ENCODE measurements at regions not wholly inside any gene's neighbourhood (a gene's known extent, or its start where the extent isn't known, plus 50 kb on each side); places are given as distances from the start of the nearest gene placed in this dataset.

DNA sequence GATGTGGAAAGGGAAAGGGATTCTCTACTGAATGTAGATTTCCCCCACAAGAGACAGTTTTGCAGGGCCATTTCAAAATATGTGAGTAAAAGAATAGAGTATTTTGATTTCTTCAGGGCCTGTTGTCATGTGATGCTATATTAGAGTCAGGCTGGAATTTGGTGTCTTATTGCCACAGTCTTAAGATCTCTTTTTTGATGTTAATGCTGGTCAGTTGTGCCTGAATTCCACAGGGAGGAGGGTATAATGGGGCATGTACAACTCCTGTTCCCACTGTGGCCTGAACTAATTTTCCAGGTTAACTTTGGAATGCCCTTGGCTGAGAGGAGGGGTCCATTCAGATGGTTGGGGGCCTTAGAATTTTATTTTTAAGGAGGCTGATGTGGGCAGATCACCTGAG lies 111.0 kb upstream of the MAX start:
- Histone ChIP-seq H3K27ac (ENCODE audit: low read depth, low read length) (no peak overlapping the region; the same call in 1 of the 2 replicates), H2AFZ (ENCODE audit: low read depth, low read length, severe bottlenecking) (no peak overlapping the region), H3K9me2 (replicated peaks; ENCODE audit: insufficient read depth, low read length) (no peaks in the 10 kb centered on the region), H3K4me3 (ENCODE audit: insufficient read depth, low read length, poor library complexity, severe bottlenecking) (no peak overlapping the region), H3K4me2 (ENCODE audit: low read depth, low read length, poor library complexity, severe bottlenecking) (no peak overlapping the region), H3K9me3 (ENCODE audit: insufficient read depth, low read length) (no peaks in the 10 kb centered on the region), H3K36me3 (ENCODE audit: low read length) (no peaks in the 10 kb centered on the region), H3F3A (ENCODE audit: insufficient read depth) (peaks cover 27% of the 10 kb centered on the region), H4K20me1 (ENCODE audit: low read depth, low read length) (no peaks in the 10 kb centered on the region), H3K27me3 (ENCODE audit: low read length) (no peaks in the 10 kb centered on the region), H3K79me2 (ENCODE audit: insufficient read depth, low read length) (no peaks in the 10 kb centered on the region), H3K9ac (ENCODE audit: low read length) (no peak overlapping the region)
- TF ChIP-seq, protein P1, sequence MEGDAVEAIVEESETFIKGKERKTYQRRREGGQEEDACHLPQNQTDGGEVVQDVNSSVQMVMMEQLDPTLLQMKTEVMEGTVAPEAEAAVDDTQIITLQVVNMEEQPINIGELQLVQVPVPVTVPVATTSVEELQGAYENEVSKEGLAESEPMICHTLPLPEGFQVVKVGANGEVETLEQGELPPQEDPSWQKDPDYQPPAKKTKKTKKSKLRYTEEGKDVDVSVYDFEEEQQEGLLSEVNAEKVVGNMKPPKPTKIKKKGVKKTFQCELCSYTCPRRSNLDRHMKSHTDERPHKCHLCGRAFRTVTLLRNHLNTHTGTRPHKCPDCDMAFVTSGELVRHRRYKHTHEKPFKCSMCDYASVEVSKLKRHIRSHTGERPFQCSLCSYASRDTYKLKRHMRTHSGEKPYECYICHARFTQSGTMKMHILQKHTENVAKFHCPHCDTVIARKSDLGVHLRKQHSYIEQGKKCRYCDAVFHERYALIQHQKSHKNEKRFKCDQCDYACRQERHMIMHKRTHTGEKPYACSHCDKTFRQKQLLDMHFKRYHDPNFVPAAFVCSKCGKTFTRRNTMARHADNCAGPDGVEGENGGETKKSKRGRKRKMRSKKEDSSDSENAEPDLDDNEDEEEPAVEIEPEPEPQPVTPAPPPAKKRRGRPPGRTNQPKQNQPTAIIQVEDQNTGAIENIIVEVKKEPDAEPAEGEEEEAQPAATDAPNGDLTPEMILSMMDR (IDR thresholded peaks at IDR 0.05; ENCODE audit: insufficient read depth, low read length, poor library complexity, severe bottlenecking), result no peak
- TF ChIP-seq EZH2phosphoT487 (conservative IDR thresholded peaks at IDR 0.05; ENCODE audit: low read length), result no peak

DNA sequence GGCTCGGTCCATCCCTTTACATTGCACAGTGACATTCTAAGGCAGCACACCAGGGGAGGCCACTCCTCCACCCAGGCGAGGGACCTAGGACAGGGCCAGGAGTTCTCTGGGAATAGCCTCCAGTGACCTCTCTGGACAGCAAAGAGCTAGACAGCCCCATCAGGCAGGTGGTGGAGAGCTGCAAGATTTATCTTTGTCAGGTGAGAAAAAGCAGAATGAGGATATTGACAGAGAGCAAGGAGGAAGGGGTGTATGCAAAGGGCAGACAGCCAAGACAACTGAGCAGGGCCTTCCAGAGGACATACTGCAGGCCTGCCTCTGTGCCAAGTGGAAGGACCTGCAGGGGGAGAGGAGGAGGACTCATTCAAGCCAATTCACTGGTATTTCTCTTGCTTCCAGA lies 112.4 kb upstream of the MAX start:
- no peak overlapping the region for H3K9ac ChIP-seq (ENCODE audit: low read length)
- H3K27ac ChIP-seq (ENCODE audit: low read depth, low read length), result no peak overlapping the region
- TF ChIP-seq EZH2phosphoT487 (conservative IDR thresholded peaks at IDR 0.05; ENCODE audit: low read length), result no peak
- TF ChIP-seq, protein P1 (IDR thresholded peaks at IDR 0.05; ENCODE audit: insufficient read depth, low read length, poor library complexity, severe bottlenecking), result no peak
- no peak overlapping the region for H2AFZ ChIP-seq (ENCODE audit: low read depth, low read length, severe bottlenecking)
- H3K9me3 ChIP-seq (ENCODE audit: insufficient read depth, low read length), result no peaks in the 10 kb centered on the region
- H3K27me3 ChIP-seq (ENCODE audit: low read length), result no peaks in the 10 kb centered on the region
- no peaks in the 10 kb centered on the region for H4K20me1 ChIP-seq (ENCODE audit: low read depth, low read length)
- no peak overlapping the region for H3K4me2 ChIP-seq (ENCODE audit: low read depth, low read length, poor library complexity, severe bottlenecking)
- H3K9me2 ChIP-seq (replicated peaks; ENCODE audit: insufficient read depth, low read length), result no peaks in the 10 kb centered on the region
- H3K36me3 ChIP-seq (ENCODE audit: low read length), result no peaks in the 10 kb centered on the region
- no peak overlapping the region for H3K4me3 ChIP-seq (ENCODE audit: insufficient read depth, low read length, poor library complexity, severe bottlenecking)
- H3F3A ChIP-seq (ENCODE audit: insufficient read depth), result peaks cover 16% of the 10 kb centered on the region
- H3K79me2 ChIP-seq (ENCODE audit: insufficient read depth, low read length), result no peaks in the 10 kb centered on the region

DNA sequence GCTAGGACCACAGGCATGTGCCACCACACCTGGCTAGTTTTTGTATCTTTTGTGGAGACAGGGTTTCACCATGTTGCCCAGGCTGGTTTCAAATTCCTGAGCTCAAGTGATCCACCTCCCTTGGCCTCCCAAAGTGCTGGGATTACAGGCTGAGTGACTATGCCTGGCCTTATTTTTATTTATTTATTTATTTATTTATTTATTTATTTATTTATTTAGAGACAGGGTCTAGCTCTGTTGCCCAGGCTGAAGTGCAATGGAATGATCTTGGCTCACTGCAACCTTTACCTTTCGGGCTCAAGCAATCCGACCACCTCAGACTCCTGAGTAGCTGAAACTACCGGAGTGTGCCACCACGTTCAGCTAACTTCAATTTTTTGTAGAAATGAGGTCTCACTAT lies 117.0 kb upstream of the MAX start:
- Histone ChIP-seq H3K9me3 (ENCODE audit: insufficient read depth, low read length) (no peaks in the 10 kb centered on the region), H3K9ac (ENCODE audit: low read length) (no peak overlapping the region), H3K27ac (ENCODE audit: low read depth, low read length) (no peak overlapping the region), H2AFZ (ENCODE audit: low read depth, low read length, severe bottlenecking) (no peak overlapping the region), H3F3A (ENCODE audit: insufficient read depth) (no peaks in the 10 kb centered on the region), H3K4me2 (ENCODE audit: low read depth, low read length, poor library complexity, severe bottlenecking) (no peak overlapping the region), H3K9me2 (replicated peaks; ENCODE audit: insufficient read depth, low read length) (no peaks in the 10 kb centered on the region), H4K20me1 (ENCODE audit: low read depth, low read length) (no peaks in the 10 kb centered on the region), H3K4me3 (ENCODE audit: insufficient read depth, low read length, poor library complexity, severe bottlenecking) (no peak overlapping the region), H3K79me2 (ENCODE audit: insufficient read depth, low read length) (no peaks in the 10 kb centered on the region), H3K36me3 (ENCODE audit: low read length) (no peaks in the 10 kb centered on the region), H3K27me3 (ENCODE audit: low read length) (no peaks in the 10 kb centered on the region)
- TF ChIP-seq, protein P1 (IDR thresholded peaks at IDR 0.05; ENCODE audit: insufficient read depth, low read length, poor library complexity, severe bottlenecking), result no peak
- TF ChIP-seq EZH2phosphoT487 (conservative IDR thresholded peaks at IDR 0.05; ENCODE audit: low read length), result no peak

All from SU-DHL-6 (cell line).